Fibroblast of lung (primary cell): ENCODE measurements at regions not wholly inside any gene's neighbourhood (a gene's known extent, or its start where the extent isn't known, plus 50 kb on each side); places are given as distances from the start of the nearest gene placed in this dataset.

Experiments
- DNase-seq, 2 donors: peaks; one replicate each; pipeline versions ENCODE4 v3.0.0 to v3.0.0-alpha.2; 2010; ENCODE audit warnings: low read depth in 2 of 2
- H2AFZ ChIP-seq: 2 replicates; pipeline ENCODE4 v1.5.1; 2012; ENCODE audit warnings: low read length, control low read depth, inconsistent platforms
- H3K27ac ChIP-seq: 2 replicates; pipeline ENCODE4 v1.5.1; 2011; ENCODE audit warnings: low read length, control low read depth; ENCODE audit not compliant: insufficient read depth
- H3K27me3 ChIP-seq: 2 replicates; pipeline ENCODE4 v1.5.1; 2011; ENCODE audit warnings: mild to moderate bottlenecking, low read length; ENCODE audit not compliant: control insufficient read depth, insufficient read depth
- H3K36me3 ChIP-seq: 2 replicates; pipeline ENCODE4 v1.5.1; 2011; ENCODE audit warnings: low read length; ENCODE audit not compliant: control insufficient read depth, insufficient read depth
- H3K4me1 ChIP-seq: 2 replicates; pipeline ENCODE4 v1.5.1; 2011; ENCODE audit warnings: low read length; ENCODE audit not compliant: control insufficient read depth, insufficient read depth; ENCODE audit errors: extremely low read depth
- H3K4me2 ChIP-seq: 2 replicates; pipeline ENCODE4 v1.5.1; 2011; ENCODE audit warnings: low read length, control low read depth; ENCODE audit not compliant: insufficient read depth; ENCODE audit errors: extremely low read depth
- H3K4me3 ChIP-seq, 4 experiments: fragments of 200-600 bp in 1 of 4; sonication (generic) in 1 of 4; replicated peaks in 1 of 4; 2 replicates each; pipeline ENCODE4 v1.5.1; 2011 to 2016; ENCODE audit warnings: low read length in 4 of 4, low read depth in 3 of 4, mild to moderate bottlenecking in 3 of 4, control low read depth in 2 of 4, inconsistent platforms in 1 of 4, mixed read lengths in 1 of 4; ENCODE audit not compliant: insufficient read depth in 1 of 4; ENCODE audit errors: control extremely low read depth in 1 of 4
- H3K79me2 ChIP-seq: 2 replicates; pipeline ENCODE4 v1.5.1; 2012; ENCODE audit warnings: mild to moderate bottlenecking, low read length, inconsistent platforms; ENCODE audit not compliant: control insufficient read depth, insufficient read depth
- H3K9ac ChIP-seq: 2 replicates; pipeline ENCODE4 v1.5.1; 2011; ENCODE audit warnings: mild to moderate bottlenecking, low read length, control low read depth; ENCODE audit not compliant: insufficient read depth
- H3K9me3 ChIP-seq: 2 replicates; pipeline ENCODE4 v1.5.1; 2012; ENCODE audit warnings: low read depth, low read length; ENCODE audit not compliant: control insufficient read depth, insufficient read depth
- H4K20me1 ChIP-seq: 2 replicates; pipeline ENCODE4 v1.5.1; 2011; ENCODE audit warnings: low read length; ENCODE audit not compliant: control insufficient read depth, insufficient read depth; ENCODE audit errors: extremely low read depth
- CTCF ChIP-seq, 2 donors: IDR thresholded peaks in 1 of 2; conservative IDR thresholded peaks in 1 of 2; 1 replicate in 1 of 2; 2 replicates in 1 of 2; pipeline ENCODE4 v1.5.1; 2011 to 2012; ENCODE audit warnings: low read length in 2 of 2, control low read depth in 1 of 2, inconsistent platforms in 1 of 2, low read depth in 1 of 2, mild to moderate bottlenecking in 1 of 2
- EZH2 ChIP-seq: IDR thresholded peaks from 2 replicates; pipeline ENCODE4 v1.5.1; 2012; ENCODE audit warnings: low read length, control low read depth, mild to moderate bottlenecking; ENCODE audit errors: missing control alignments

- no peak overlapping the region for H3K27ac ChIP-seq
- no peak overlapping the region for H3K9ac ChIP-seq
- H3K4me1 ChIP-seq = no peaks in the 10 kb centered on the region
- H3K27me3 ChIP-seq = no peaks in the 10 kb centered on the region
- no peaks in the 10 kb centered on the region for H3K9me3 ChIP-seq
- H3K4me2 ChIP-seq = no peak overlapping the region
- DNase-seq = no peak
- H2AFZ ChIP-seq = no peak overlapping the region
- H3K4me3 ChIP-seq = no peak overlapping the region
- no peaks in the 10 kb centered on the region for H3K36me3 ChIP-seq
- H3K79me2 ChIP-seq = no peaks in the 10 kb centered on the region
- TF ChIP-seq CTCF (conservative IDR thresholded peaks at IDR 0.05 in 1 of 2, IDR thresholded peaks at IDR 0.05 in 1 of 2; ENCODE audit: low read depth in 1 of 2, low read length in 2 of 2) (no peak), EZH2 (no peak)
- H4K20me1 ChIP-seq = no peaks in the 10 kb centered on the region
Observed at GRCh38 chr21:28492127-28492526, 500.6 kb downstream of the LTN1 start.

GRCh38 chr21:28489821-28490350 is 502.8 kb downstream of the LTN1 start:
- Histone ChIP-seq H3K9ac (no peak overlapping the region), H3K9me3 (no peaks in the 10 kb centered on the region), H3K27ac (no peak overlapping the region), H3K27me3 (no peaks in the 10 kb centered on the region), H2AFZ (no peak overlapping the region), H3K4me1 (no peaks in the 10 kb centered on the region), H3K36me3 (no peaks in the 10 kb centered on the region), H3K79me2 (no peaks in the 10 kb centered on the region), H3K4me3 (no peak overlapping the region), H3K4me2 (no peak overlapping the region), H4K20me1 (no peaks in the 10 kb centered on the region)
- TF ChIP-seq CTCF (conservative IDR thresholded peaks at IDR 0.05 in 1 of 2, IDR thresholded peaks at IDR 0.05 in 1 of 2; ENCODE audit: low read depth in 1 of 2, low read length in 2 of 2) (no peak), EZH2 (no peak)
- DNase-seq = no peak

GRCh38 chr21:28489162-28489561 is 503.5 kb downstream of the LTN1 start:
- no peak overlapping the region for H3K27ac ChIP-seq

More at GRCh38 chr21:28489162-28489561, 503.5 kb downstream of the LTN1 start:
- no peaks in the 10 kb centered on the region for H3K79me2 ChIP-seq
- H3K4me1 ChIP-seq = no peaks in the 10 kb centered on the region
- H3K9ac ChIP-seq = no peak overlapping the region
- H3K36me3 ChIP-seq = no peaks in the 10 kb centered on the region
- H3K4me2 ChIP-seq = no peak overlapping the region
- peak in 1 of 2 donors; percentile 30 for DNase-seq
- no peaks in the 10 kb centered on the region for H3K9me3 ChIP-seq
- no peak overlapping the region for H3K4me3 ChIP-seq
- no peak for TF ChIP-seq EZH2
- no peak for TF ChIP-seq CTCF (conservative IDR thresholded peaks at IDR 0.05 in 1 of 2, IDR thresholded peaks at IDR 0.05 in 1 of 2; ENCODE audit: low read depth in 1 of 2, low read length in 2 of 2)
- H2AFZ ChIP-seq = no peak overlapping the region
- no peaks in the 10 kb centered on the region for H4K20me1 ChIP-seq
- H3K27me3 ChIP-seq = no peaks in the 10 kb centered on the region
